ENCODE measurements at regions not wholly inside any gene's neighbourhood (a gene's known extent, or its start where the extent isn't known, plus 50 kb on each side); places are given as distances from the start of the nearest gene placed in this dataset.

- H3K36me3 ChIP-seq: no peaks in the 10 kb centered on the region
- intact Hi-C loops (cut with DNase I; ENCODE audit: low total_unique reads): no loop called here
- H3K4me3 ChIP-seq: no peak overlapping the region
- TF ChIP-seq CTCF (IDR thresholded peaks at IDR 0.05): no peak
- H3K27me3 ChIP-seq: peaks cover 0 to 6% of the 10 kb centered on the region in 2 donors
- H3K27ac ChIP-seq: no peak overlapping the region
- H3K9me3 ChIP-seq: peaks cover 0 to under 1% (median 0%) of the 10 kb centered on the region in 3 donors
- H3K4me1 ChIP-seq: no peaks in the 10 kb centered on the region
- DNase-seq: no peak
Observed at GRCh38 chr13:112320303-112320702, 55.9 kb upstream of the SPACA7 start.

- no peak for TF ChIP-seq CTCF (IDR thresholded peaks at IDR 0.05)
- Histone ChIP-seq H3K9me3 (no peaks in the 10 kb centered on the region), H3K4me3 (no peak overlapping the region), H3K27me3 (peaks cover 0 to 16% of the 10 kb centered on the region in 2 donors), H3K27ac (no peak overlapping the region), H3K36me3 (no peaks in the 10 kb centered on the region), H3K4me1 (peaks cover 0 to 6% (median 0%) of the 10 kb centered on the region in 4 donors)
- intact Hi-C loops (cut with DNase I; ENCODE audit: low total_unique reads): no loop called here
- DNase-seq: no peak
Observed at GRCh38 chr13:112322557-112322956, 53.6 kb upstream of the SPACA7 start.

- no peaks in the 10 kb centered on the region for H3K9me3 ChIP-seq
- peaks cover 0 to 19% of the 10 kb centered on the region in 2 donors for H3K27me3 ChIP-seq
- DNase-seq: no peak
- no peak overlapping the region for H3K27ac ChIP-seq
- H3K4me1 ChIP-seq: peaks cover 0 to 6% (median 0%) of the 10 kb centered on the region in 4 donors
- TF ChIP-seq CTCF (IDR thresholded peaks at IDR 0.05): no peak
- H3K4me3 ChIP-seq: no peak overlapping the region
- intact Hi-C loops (cut with DNase I; ENCODE audit: low total_unique reads): no loop called here
- no peaks in the 10 kb centered on the region for H3K36me3 ChIP-seq
Observed at GRCh38 chr13:112324116-112324515, 52.0 kb upstream of the SPACA7 start.

- Histone ChIP-seq H3K36me3 (no peaks in the 10 kb centered on the region), H3K4me3 (no peak overlapping the region), H3K27me3 (peaks cover 0 to 26% of the 10 kb centered on the region in 2 donors), H3K27ac (no peak overlapping the region), H3K9me3 (no peaks in the 10 kb centered on the region), H3K4me1 (peaks cover 0 to 6% (median 0%) of the 10 kb centered on the region in 4 donors)
- intact Hi-C loops (cut with DNase I; ENCODE audit: low total_unique reads): no loop called here
- no peak for DNase-seq
- TF ChIP-seq CTCF (IDR thresholded peaks at IDR 0.05): no peak
Observed at GRCh38 chr13:112325142-112325808, 50.9 kb upstream of the SPACA7 start.

DNA sequence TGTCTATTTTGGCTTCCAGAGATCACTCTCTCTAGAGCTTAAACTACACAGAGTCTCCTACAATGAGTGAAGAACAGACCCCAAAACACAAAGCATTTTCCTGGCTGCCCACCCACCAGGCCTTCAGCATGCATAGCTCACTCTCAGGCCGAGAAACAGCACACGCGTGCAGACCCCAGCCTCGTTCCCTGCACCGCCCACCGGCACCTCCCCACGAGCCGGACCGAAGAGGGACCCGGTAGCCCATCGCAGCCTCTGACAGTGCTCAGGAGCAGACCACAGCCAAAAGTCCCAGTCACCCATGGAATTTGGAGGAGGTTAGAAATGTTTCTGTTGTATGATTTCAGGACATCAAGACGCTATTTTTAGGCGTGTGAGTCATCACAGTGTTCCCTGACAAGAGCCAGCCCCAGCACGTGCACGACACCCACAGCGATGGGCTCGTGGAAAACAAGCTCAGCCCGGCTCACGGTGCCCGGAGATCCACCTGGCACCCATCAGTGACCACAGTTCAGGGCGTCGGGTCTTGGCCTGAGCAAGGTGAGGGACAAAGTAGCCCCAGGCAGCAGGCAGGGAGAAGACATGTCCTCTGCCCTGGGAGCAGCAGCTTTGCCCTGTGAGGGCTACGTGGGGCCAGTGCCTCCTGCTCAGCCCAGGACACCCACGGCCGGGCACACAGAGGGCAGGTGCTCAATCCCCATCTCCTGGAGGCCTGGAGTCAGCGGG, 50.1 kb upstream of the SPACA7 start:
- Histone ChIP-seq H3K4me3 (no peak overlapping the region), H3K27me3 (peaks cover 0 to 34% of the 10 kb centered on the region in 2 donors), H3K36me3 (no peaks in the 10 kb centered on the region), H3K27ac (no peak overlapping the region), H3K4me1 (peaks cover 0 to 7% (median 3%) of the 10 kb centered on the region in 4 donors), H3K9me3 (no peaks in the 10 kb centered on the region)
- intact Hi-C loops (cut with DNase I; ENCODE audit: low total_unique reads): no loop called here
- no peak for TF ChIP-seq CTCF (IDR thresholded peaks at IDR 0.05)
- no peak for DNase-seq

Measured in tibial artery (tissue), 4 donors.